GM21360 (cell line): ENCODE measurements at regions not wholly inside any gene's neighbourhood (a gene's known extent, or its start where the extent isn't known, plus 50 kb on each side); places are given as distances from the start of the nearest gene placed in this dataset.
"Not testable (repeated sequence)": the region's sequence is repeated elsewhere in the genome, so short reads cannot be mapped to it uniquely, and the experiment has no call there.

Experiments used
- ATAC-seq: cut with Tn5 transposase; IDR thresholded peaks from one replicate; pipeline ENCODE4 v1.9.1; 2021; ENCODE audit warnings: mild to moderate bottlenecking, moderate library complexity; ENCODE audit not compliant: unreplicated experiment

DNA sequence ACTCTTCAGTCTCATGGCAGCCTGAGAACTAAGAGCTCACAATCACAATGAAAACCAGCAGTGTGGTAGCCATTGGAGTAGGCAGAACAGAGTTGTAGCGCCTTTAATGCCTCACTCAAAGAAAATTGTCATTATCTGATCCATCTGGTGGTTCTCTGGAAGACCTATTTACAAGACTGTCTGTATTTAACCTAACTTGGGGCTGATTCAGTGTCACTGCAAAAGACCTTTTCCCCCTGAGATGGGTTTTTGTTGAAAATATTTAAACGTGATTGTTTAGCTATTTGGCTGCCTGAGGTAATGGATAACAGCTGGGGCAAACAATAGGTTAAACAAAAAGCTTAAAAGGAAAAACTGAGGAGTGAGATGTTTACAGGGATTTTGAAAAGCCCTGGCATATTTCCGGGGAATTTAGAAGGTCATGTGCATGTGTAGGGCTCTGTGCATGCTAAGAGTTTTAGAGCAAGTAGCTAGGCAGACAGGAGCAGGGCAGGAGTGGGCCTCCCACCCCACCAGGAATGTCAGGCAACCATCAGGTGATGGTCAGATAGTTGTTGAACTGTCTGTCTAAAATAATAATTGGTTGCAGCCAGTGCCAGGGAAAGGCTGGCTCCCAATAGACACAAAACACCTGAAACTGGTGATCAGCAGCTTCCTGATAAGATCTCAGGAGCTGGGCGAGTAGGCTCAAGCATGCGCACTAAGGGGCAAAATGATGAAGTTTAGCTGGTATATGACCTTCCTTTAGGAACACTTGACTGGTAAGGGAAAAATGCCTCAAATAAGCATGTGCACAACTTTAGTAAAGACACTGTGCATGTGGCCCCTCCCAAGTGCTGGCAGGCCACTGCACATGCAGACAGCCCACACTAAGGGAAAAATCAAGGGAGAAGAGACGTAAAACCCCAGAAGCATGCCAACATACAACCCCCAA, 70.8 kb upstream of the AKIRIN2 start:
- no peak for ATAC-seq

DNA sequence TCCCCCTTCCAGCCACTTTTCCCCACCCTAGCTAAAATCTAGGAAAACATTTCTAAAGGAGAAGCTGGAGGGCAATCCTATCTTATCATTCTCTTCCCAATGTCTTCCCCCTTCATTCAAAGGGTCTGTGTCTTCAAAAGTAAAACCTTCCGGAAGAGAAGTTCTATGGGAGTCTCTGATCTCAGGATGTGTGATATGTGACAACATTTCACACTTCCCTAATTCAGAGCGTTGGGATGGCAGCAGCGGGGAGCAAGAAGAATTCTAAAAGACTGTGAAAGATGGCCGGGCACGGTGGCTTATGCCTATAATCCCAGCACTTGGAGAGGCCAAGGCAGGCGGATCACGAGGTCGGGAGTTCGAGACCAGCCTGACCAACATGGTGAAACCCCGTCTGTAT, 65.4 kb upstream of the AKIRIN2 start:
- ATAC-seq: no peak

GRCh38 chr6:87766211-87766610, 64.2 kb upstream of the AKIRIN2 start:
- no peak for ATAC-seq

- no peak for ATAC-seq
These were observed 61.9 kb upstream of the AKIRIN2 start for GRCh38 chr6:87763901-87764300.

DNA sequence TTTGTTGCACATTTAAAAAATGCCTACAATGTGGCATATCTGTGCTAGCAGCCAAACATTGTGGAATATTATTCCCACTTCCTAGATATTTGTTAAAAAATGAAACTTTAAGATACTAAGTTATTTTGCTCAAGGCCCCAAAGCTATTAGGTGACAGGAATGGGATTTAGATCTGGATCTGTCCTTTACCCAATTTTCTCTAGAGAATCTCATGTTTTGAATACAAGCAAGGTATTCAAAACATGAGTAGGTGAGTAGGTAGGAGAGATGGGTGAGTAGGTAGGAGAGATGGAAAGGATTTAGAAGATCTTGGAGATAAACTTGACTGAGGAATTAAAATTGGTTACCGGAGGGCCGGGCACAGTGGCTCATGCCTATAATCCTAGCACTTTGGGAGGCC, 61.2 kb upstream of the AKIRIN2 start:
- ATAC-seq: no peak

DNA sequence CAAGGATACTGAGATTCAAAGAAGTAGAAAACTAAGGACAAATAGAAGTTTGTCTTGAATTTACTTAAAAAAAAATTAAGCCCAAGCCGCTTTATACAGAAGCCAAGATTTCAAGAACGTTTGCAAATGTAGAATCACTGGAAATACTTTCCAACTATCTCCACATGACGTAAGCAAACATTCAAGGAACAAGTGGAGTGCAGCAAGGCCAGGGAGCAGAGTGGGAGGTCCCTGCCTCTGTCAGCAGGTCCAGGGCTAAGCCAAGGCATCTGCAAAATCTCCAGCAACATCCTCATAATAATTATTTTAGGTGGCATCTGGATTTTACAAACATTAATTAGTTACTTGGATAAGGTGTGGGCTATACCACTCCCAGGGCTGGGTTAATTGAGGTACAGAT, 60.1 kb upstream of the AKIRIN2 start:
- ATAC-seq: no peak

GRCh38 chr6:87757792-87758191, 55.8 kb upstream of the AKIRIN2 start:
- ATAC-seq: no peak

DNA sequence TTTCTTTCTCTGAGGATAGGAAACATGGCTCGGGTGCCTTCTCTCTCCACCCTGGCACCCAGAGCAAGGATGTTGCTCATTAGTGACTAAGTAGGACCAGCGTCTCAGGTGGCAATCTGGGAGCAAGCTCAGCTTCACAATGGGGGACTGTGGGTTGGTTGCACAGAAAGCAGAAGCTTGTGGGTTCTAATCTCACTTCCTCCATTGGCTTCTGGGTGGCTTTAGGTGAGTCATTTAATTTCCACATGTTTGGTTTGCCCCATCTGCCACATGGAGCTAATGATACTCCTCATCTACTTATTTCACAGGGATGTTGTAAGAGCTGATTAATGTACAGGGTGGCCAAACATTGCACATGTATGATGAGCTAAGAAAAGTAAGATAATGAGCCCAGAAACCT, 54.8 kb upstream of the AKIRIN2 start:
- peak; percentile 80 for ATAC-seq

GRCh38 chr6:87755708-87756671, 54.0 kb upstream of the AKIRIN2 start:
- ATAC-seq: no peak

DNA sequence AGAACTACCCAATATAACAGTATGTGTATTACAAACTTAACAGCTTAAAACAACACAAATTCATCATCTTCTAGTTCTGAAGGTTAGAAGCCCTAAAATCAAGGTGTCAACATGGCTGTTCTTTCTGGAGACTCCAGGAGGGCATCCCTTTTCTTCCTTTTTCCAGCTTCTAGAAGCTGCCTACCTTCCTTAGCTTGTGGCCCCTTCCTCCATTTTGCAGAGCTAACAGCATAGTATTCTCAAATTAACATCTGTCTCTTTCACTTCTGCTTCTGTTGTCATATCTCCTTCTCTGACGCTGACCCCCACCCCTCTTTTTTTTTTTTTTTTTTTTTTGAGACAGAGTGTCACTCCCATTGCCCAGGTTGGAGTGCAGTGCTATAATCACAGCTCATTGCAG, 52.8 kb upstream of the AKIRIN2 start:
- peak; percentile 73 for ATAC-seq

DNA sequence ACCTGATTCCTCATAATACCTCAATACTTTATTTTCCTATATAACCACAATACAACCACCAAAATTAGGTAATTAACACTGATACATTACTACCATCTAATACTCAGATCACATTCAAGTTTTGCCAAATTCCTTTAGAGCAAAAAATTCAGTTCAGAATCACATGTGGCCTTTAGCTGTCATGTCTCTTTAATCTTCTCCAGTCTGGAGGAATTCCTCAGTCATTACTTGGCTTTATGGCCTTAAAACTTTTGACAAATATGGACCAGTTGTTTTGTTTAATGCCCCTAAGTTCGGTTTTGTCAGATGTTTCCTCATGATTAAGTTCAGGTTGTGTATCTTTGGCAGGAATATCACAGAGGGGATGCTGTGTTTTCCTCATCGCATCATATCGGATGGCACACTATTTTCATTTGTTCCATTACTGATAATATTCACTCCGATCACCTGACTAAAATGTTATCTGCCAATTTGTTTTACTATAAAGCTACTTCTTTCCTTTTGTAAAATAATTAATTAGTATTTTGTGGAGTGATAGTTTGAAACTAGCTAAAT, 51.2 kb upstream of the AKIRIN2 start:
- ATAC-seq: no peak

DNA sequence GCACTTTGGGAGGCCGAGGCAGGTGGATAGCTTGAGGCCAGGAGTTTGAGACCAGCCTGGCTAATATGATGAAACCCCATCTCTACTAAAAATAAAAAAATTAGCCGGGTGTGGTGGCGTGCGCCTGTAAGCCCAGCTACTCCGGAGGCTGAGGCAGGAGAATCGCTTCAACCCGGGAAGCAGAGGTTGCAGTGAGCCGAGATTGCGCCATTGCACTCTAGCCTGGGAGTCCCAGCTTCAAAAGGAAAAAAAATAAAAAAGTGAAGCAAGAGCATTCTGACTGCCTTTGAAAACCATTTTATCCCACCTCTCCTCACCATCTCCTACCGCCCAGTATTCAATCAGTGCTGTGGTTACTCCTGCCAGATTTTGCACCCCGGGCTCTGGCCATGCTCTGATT, 50.5 kb upstream of the AKIRIN2 start:
- not testable (repeated sequence) for ATAC-seq
